ENCODE measurements at regions not wholly inside any gene's neighbourhood (a gene's known extent, or its start where the extent isn't known, plus 50 kb on each side); places are given as distances from the start of the nearest gene placed in this dataset.

DNA sequence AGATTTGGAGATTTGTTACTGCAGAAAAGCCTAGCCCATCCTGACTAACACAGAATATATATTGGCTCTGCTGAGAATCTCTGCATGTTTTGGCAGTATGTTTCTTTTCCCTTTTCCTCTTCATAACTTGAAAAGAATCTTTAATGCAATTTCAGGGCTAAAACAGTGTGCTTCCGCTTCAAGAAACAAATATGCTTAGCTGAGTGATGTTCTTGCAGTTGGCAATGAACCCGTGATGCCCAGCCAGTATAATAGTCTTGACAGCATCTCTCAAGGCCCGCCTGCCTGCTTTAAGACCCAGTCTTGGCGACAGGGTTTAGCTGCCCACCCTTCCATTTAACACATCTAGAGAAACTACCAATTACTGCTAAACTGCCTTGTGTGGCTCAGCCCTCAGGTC lies 184.5 kb downstream of the INO80D start:
- TF ChIP-seq, protein P1, sequence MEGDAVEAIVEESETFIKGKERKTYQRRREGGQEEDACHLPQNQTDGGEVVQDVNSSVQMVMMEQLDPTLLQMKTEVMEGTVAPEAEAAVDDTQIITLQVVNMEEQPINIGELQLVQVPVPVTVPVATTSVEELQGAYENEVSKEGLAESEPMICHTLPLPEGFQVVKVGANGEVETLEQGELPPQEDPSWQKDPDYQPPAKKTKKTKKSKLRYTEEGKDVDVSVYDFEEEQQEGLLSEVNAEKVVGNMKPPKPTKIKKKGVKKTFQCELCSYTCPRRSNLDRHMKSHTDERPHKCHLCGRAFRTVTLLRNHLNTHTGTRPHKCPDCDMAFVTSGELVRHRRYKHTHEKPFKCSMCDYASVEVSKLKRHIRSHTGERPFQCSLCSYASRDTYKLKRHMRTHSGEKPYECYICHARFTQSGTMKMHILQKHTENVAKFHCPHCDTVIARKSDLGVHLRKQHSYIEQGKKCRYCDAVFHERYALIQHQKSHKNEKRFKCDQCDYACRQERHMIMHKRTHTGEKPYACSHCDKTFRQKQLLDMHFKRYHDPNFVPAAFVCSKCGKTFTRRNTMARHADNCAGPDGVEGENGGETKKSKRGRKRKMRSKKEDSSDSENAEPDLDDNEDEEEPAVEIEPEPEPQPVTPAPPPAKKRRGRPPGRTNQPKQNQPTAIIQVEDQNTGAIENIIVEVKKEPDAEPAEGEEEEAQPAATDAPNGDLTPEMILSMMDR (IDR thresholded peaks at IDR 0.05), result no peak
- TF ChIP-seq EP300 (IDR thresholded peaks at IDR 0.05) (no peak), POLR2A (IDR thresholded peaks at IDR 0.05) (no peak)

All from sigmoid colon (tissue), 4 donors.